IMR-90 (cell line): ENCODE measurements at regions not wholly inside any gene's neighbourhood (a gene's known extent, or its start where the extent isn't known, plus 50 kb on each side); places are given as distances from the start of the nearest gene placed in this dataset.

Experiments
- ATAC-seq: fragments of 200-7000 bp; cut with Tn5 transposase; 2 replicates; pipeline ENCODE4 v1.9.1; 2020; ENCODE audit warnings: low read depth, mild to moderate bottlenecking, moderate library complexity
- BruUV-seq: library from RNA; stranded (reverse); fragments of 400-500 nt; replicated peaks from 2 replicates; lab custom pipeline; 2021; lab: Mats Ljungman, UMichigan
- CTCF ChIA-PET: fragments of 300-600 bp; formaldehyde crosslinking; extraction: SDS; loops from one replicate; lab custom pipeline; 2021; ENCODE audit warnings: antibody characterized with exemption; lab: Yijun Ruan, JAX
- POLR2A ChIA-PET: fragments of 300-600 bp; sonication (Branson Sonifier 250); formaldehyde crosslinking; loops from one replicate; lab custom pipeline; 2022; ENCODE audit warnings: antibody characterized with exemption; ENCODE audit not compliant: unreplicated experiment; lab: Charles Lee
- DNase-seq: peaks from one replicate; pipeline ENCODE4 v3.0.0; 2013
- H2AFZ ChIP-seq: replicated peaks from 2 replicates; pipeline ENCODE3; 2013; ENCODE audit warnings: low read length, mild to moderate bottlenecking; ENCODE audit not compliant: poor library complexity
- H2AK5ac ChIP-seq: 2 replicates; pipeline ENCODE4 v1.6.1; 2013; ENCODE audit warnings: low read depth, low read length, inconsistent platforms
- H2AK9ac ChIP-seq: replicated peaks from 2 replicates; pipeline ENCODE3; 2013; ENCODE audit warnings: mild to moderate bottlenecking, low read depth, low read length, moderate library complexity; ENCODE audit not compliant: poor library complexity
- H2BK120ac ChIP-seq: 2 replicates; pipeline ENCODE4 v1.6.1; 2013; ENCODE audit warnings: low read depth, low read length, inconsistent platforms
- H2BK15ac ChIP-seq: 3 replicates; pipeline ENCODE4 v1.6.1; 2013; ENCODE audit warnings: low read depth, low read length, inconsistent platforms
- H2BK20ac ChIP-seq: 2 replicates; pipeline ENCODE4 v1.6.1; 2013; ENCODE audit warnings: low read depth, mild to moderate bottlenecking, inconsistent platforms, low read length, moderate library complexity
- H2BK5ac ChIP-seq: 2 replicates; pipeline ENCODE4 v1.6.1; 2013; ENCODE audit warnings: mild to moderate bottlenecking, low read depth, low read length, inconsistent platforms; ENCODE audit not compliant: poor library complexity, severe bottlenecking
- H3K14ac ChIP-seq: replicated peaks from 2 replicates; pipeline ENCODE4 v1.6.1; 2013; ENCODE audit warnings: low read depth, low read length, inconsistent platforms
- H3K18ac ChIP-seq: 2 replicates; pipeline ENCODE4 v1.6.1; 2013; ENCODE audit warnings: low read depth, low read length, control low read depth
- H3K23ac ChIP-seq: 2 replicates; pipeline ENCODE4 v1.6.1; 2013; ENCODE audit warnings: low read depth, low read length, inconsistent platforms
- H3K27ac ChIP-seq: 2 replicates; pipeline ENCODE4 v1.5.1; 2013; ENCODE audit warnings: mild to moderate bottlenecking, control low read depth, low read length; ENCODE audit not compliant: insufficient read depth
- H3K27me3 ChIP-seq: 2 replicates; pipeline ENCODE4 v1.6.1; 2013; ENCODE audit warnings: low read length; ENCODE audit not compliant: control insufficient read depth, insufficient read depth
- H3K36me3 ChIP-seq: 2 replicates; pipeline ENCODE4 v1.6.1; 2013; ENCODE audit warnings: low read length, mixed read lengths; ENCODE audit not compliant: control insufficient read depth, insufficient read depth
- H3K4ac ChIP-seq: 2 replicates; pipeline ENCODE4 v1.6.1; 2013; ENCODE audit warnings: low read depth, low read length, inconsistent platforms
- H3K4me1 ChIP-seq: 2 replicates; pipeline ENCODE4 v1.6.1; 2013; ENCODE audit warnings: low read length, mixed read lengths; ENCODE audit not compliant: control insufficient read depth, insufficient read depth
- H3K4me2 ChIP-seq: 2 replicates; pipeline ENCODE4 v1.6.1; 2013; ENCODE audit warnings: low read depth, mild to moderate bottlenecking, control low read depth, low read length, moderate library complexity
- H3K4me3 ChIP-seq: 2 replicates; pipeline ENCODE4 v1.5.1; 2013; ENCODE audit warnings: low read depth, mild to moderate bottlenecking, control low read depth, low read length, moderate library complexity; ENCODE audit not compliant: insufficient read depth
- H3K56ac ChIP-seq: 2 replicates; pipeline ENCODE4 v1.6.1; 2013; ENCODE audit warnings: low read length, inconsistent platforms; ENCODE audit not compliant: insufficient read depth; ENCODE audit errors: extremely low read depth
- H3K79me1 ChIP-seq, 2 experiments: 2 replicates each; pipeline ENCODE4 v1.6.1; 2013; ENCODE audit warnings: low read length in 2 of 2, inconsistent platforms in 1 of 2, low read depth in 1 of 2
- H3K9ac ChIP-seq: 2 replicates; pipeline ENCODE4 v1.6.1; 2013; ENCODE audit warnings: low read depth, low read length, control low read depth
- H3K9me1 ChIP-seq: 2 replicates; pipeline ENCODE4 v1.6.1; 2013; ENCODE audit warnings: low read length, inconsistent platforms; ENCODE audit not compliant: insufficient read depth
- H3K9me3 ChIP-seq: 2 replicates; pipeline ENCODE4 v1.6.1; 2013; ENCODE audit warnings: low read length; ENCODE audit not compliant: control insufficient read depth, insufficient read depth
- H4K20me1 ChIP-seq: 2 replicates; pipeline ENCODE4 v1.6.1; 2013; ENCODE audit warnings: low read length, inconsistent platforms; ENCODE audit not compliant: insufficient read depth
- H4K5ac ChIP-seq: 2 replicates; pipeline ENCODE4 v1.6.1; 2013; ENCODE audit warnings: mild to moderate bottlenecking, low read depth, low read length, control low read depth
- H4K8ac ChIP-seq, 2 experiments: 2 replicates each; pipeline ENCODE4 v1.6.1; 2013; ENCODE audit warnings: low read depth in 2 of 2, low read length in 2 of 2, control low read depth in 1 of 2, inconsistent platforms in 1 of 2
- H4K91ac ChIP-seq: 2 replicates; pipeline ENCODE4 v1.6.1; 2013; ENCODE audit warnings: low read depth, low read length, inconsistent platforms; ENCODE audit not compliant: insufficient read depth
- CHD1 ChIP-seq: IDR thresholded peaks from 2 replicates; pipeline ENCODE4 v1.6.1; 2012; ENCODE audit warnings: low read depth, low read length, improper control_type of control experiment
- FOS ChIP-seq: fragments of 150-350 bp; IDR thresholded peaks from 2 replicates; pipeline ENCODE4 v1.6.1; 2016; ENCODE audit warnings: low read depth, low read length
- MAZ ChIP-seq: IDR thresholded peaks from 2 replicates; pipeline ENCODE4 v1.6.1; 2012; ENCODE audit warnings: low read depth, mild to moderate bottlenecking, low read length, improper control_type of control experiment, moderate library complexity, borderline replicate concordance
- MXI1 ChIP-seq: IDR thresholded peaks from 2 replicates; pipeline ENCODE4 v1.6.1; 2012; ENCODE audit warnings: low read depth, mild to moderate bottlenecking, low read length, moderate library complexity, borderline replicate concordance
- NFE2L2 ChIP-seq: fragments of 150-350 bp; IDR thresholded peaks from 2 replicates; pipeline ENCODE4 v1.6.1; 2016; ENCODE audit warnings: low read depth, mild to moderate bottlenecking, low read length
- RAD21 ChIP-seq: IDR thresholded peaks from 2 replicates; pipeline ENCODE4 v1.6.1; 2012; ENCODE audit warnings: low read length, improper control_type of control experiment
- RCOR1 ChIP-seq: IDR thresholded peaks from 2 replicates; pipeline ENCODE4 v1.6.1; 2012; ENCODE audit warnings: mild to moderate bottlenecking, low read length, improper control_type of control experiment; ENCODE audit not compliant: insufficient replicate concordance
- WGBS, 2 experiments: methylation state at CpG; one replicate each; pipeline versions ENCODE4 v1.1.5 to v1.1.7; 2013; ENCODE audit warnings: missing lambda C conversion rate in 2 of 2; ENCODE audit not compliant: insufficient read length in 1 of 2; ENCODE audit errors: extremely low coverage in 2 of 2; 5-methylcytosine and 5-hydroxymethylcytosine counted together
- dilution Hi-C: fragments of 300-500 bp; cut with HindIII; formaldehyde crosslinking; loops from one replicate; pipeline ENCODE4 v1.14.3; 2018; ENCODE audit warnings: low sequenced_read_pairs; ENCODE audit not compliant: unreplicated experiment
- in situ Hi-C: fragments of 300-500 bp; cut with MboI; formaldehyde crosslinking; loops from 3 replicates; pipeline ENCODE4 v1.14.3; 2019; ENCODE audit warnings: low sequenced_read_pairs, inconsistent platforms, mixed read lengths
- intact Hi-C: fragments of 100-400 bp; cut with micrococcal nuclease; formaldehyde crosslinking; loops from 2 replicates; pipeline ENCODE4 v1.10.0; 2022
- TF ChIP-seq, protein P1 (sequence below): fragments of 150-350 bp; IDR thresholded peaks from 2 replicates; pipeline ENCODE4 v1.6.1; 2017; ENCODE audit warnings: mild to moderate bottlenecking, antibody characterized with exemption, low read length, low read depth
- TF ChIP-seq, protein P2 (sequence below): conservative IDR thresholded peaks from 2 replicates; pipeline ENCODE4 v1.5.1; 2012; ENCODE audit warnings: mild to moderate bottlenecking, low read depth, low read length, improper control_type of control experiment
- TF ChIP-seq, protein P3 (sequence below): fragments of 150-350 bp; IDR thresholded peaks from 2 replicates; pipeline ENCODE4 v1.6.1; 2016; ENCODE audit warnings: low read depth, mild to moderate bottlenecking, low read length, moderate library complexity, borderline replicate concordance

DNA sequence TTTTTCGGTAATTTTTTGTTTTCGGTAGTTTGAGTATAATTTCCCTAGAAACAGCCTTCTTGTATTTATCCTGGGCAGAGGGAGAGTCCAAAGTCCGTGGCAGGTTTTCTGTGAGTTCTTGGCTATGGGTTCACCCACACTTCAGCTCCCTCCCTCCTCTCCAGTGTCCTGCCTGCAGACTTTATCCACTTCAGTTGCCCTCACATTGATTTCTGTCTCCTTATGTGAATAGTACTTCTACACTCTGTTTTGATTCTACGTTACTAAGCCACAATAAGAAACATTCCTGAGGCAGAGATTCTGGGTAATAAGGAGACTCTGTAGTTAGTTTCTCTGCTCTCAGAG lies 868.6 kb downstream of the METTL15 start:
- ChIA-PET POLR2A (no interaction called here), CTCF (no interaction called here)
- no peak overlapping the region for H3K9ac ChIP-seq
- no peak overlapping the region for H3K27ac ChIP-seq
- peak overlapping the region; percentile 34 for H2AFZ ChIP-seq
- no peak overlapping the region for H2BK5ac ChIP-seq
- intact Hi-C loops (no loop called here), in situ Hi-C loops (no loop called here), dilution Hi-C loops (no loop called here)
- peak overlapping the region; percentile 50 to 75; a peak in 3 of 4 replicates for H4K8ac ChIP-seq
- H3K14ac ChIP-seq: peak overlapping the region; percentile 6; the same call in 1 of the 2 replicates
- no peak overlapping the region for H2AK9ac ChIP-seq
- no peak overlapping the region for H3K23ac ChIP-seq
- no peak for ATAC-seq
- H4K91ac ChIP-seq: 0 out of 2 replicates have a peak overlapping the region, but pooled peaks have one; percentile 17
- H2AK5ac ChIP-seq: no peak overlapping the region; the same call in 1 of the 2 replicates
- TF ChIP-seq, protein P1, sequence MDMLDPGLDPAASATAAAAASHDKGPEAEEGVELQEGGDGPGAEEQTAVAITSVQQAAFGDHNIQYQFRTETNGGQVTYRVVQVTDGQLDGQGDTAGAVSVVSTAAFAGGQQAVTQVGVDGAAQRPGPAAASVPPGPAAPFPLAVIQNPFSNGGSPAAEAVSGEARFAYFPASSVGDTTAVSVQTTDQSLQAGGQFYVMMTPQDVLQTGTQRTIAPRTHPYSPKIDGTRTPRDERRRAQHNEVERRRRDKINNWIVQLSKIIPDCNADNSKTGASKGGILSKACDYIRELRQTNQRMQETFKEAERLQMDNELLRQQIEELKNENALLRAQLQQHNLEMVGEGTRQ: no peak
- TF ChIP-seq CHD1: no peak
- TF ChIP-seq RCOR1: no peak
- no peak for TF ChIP-seq MAZ
- TF ChIP-seq RAD21: no peak
- no peak for TF ChIP-seq NFE2L2
- TF ChIP-seq, protein P2, sequence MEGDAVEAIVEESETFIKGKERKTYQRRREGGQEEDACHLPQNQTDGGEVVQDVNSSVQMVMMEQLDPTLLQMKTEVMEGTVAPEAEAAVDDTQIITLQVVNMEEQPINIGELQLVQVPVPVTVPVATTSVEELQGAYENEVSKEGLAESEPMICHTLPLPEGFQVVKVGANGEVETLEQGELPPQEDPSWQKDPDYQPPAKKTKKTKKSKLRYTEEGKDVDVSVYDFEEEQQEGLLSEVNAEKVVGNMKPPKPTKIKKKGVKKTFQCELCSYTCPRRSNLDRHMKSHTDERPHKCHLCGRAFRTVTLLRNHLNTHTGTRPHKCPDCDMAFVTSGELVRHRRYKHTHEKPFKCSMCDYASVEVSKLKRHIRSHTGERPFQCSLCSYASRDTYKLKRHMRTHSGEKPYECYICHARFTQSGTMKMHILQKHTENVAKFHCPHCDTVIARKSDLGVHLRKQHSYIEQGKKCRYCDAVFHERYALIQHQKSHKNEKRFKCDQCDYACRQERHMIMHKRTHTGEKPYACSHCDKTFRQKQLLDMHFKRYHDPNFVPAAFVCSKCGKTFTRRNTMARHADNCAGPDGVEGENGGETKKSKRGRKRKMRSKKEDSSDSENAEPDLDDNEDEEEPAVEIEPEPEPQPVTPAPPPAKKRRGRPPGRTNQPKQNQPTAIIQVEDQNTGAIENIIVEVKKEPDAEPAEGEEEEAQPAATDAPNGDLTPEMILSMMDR: no peak
- TF ChIP-seq FOS: no peak
- no peak for TF ChIP-seq MXI1
- TF ChIP-seq, protein P3, sequence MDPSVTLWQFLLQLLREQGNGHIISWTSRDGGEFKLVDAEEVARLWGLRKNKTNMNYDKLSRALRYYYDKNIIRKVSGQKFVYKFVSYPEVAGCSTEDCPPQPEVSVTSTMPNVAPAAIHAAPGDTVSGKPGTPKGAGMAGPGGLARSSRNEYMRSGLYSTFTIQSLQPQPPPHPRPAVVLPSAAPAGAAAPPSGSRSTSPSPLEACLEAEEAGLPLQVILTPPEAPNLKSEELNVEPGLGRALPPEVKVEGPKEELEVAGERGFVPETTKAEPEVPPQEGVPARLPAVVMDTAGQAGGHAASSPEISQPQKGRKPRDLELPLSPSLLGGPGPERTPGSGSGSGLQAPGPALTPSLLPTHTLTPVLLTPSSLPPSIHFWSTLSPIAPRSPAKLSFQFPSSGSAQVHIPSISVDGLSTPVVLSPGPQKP: no peak
- H2BK120ac ChIP-seq: no peak overlapping the region
- no peak overlapping the region for H2BK20ac ChIP-seq
- no peak overlapping the region for H3K4ac ChIP-seq
- no peak overlapping the region for H3K4me3 ChIP-seq
- DNase-seq: no peak
- no peaks in the 10 kb centered on the region for H4K20me1 ChIP-seq
- H3K27me3 ChIP-seq: no peaks in the 10 kb centered on the region
- WGBS, 2 experiments: no CpG with 5 or more reads among the region's 4 CpGs
- no peaks in the 10 kb centered on the region for H3K9me1 ChIP-seq
- no peaks in the 10 kb centered on the region for H3K79me1 ChIP-seq
- H4K5ac ChIP-seq: peak overlapping the region; percentile 64; the same call in 1 of the 2 replicates
- no peak overlapping the region for H3K4me2 ChIP-seq
- no peaks in the 10 kb centered on the region for H3K9me3 ChIP-seq
- H3K56ac ChIP-seq: no peak overlapping the region; the same call in 1 of the 2 replicates
- H3K36me3 ChIP-seq: no peaks in the 10 kb centered on the region
- no TSS peak for BruUV-seq
- H3K18ac ChIP-seq: 0 out of 2 replicates have a peak overlapping the region, but pooled peaks have one; percentile 3
- peak overlapping the region; percentile 20; the same call in 1 of the 3 replicates for H2BK15ac ChIP-seq
- H3K4me1 ChIP-seq: no peaks in the 10 kb centered on the region; the same call in 1 of the 2 replicates
